Motor neuron (in vitro differentiated cells): ENCODE measurements at regions not wholly inside any gene's neighbourhood (a gene's known extent, or its start where the extent isn't known, plus 50 kb on each side); places are given as distances from the start of the nearest gene placed in this dataset.
"Not testable (repeated sequence)": the region's sequence is repeated elsewhere in the genome, so short reads cannot be mapped to it uniquely, and the experiment has no call there.

Source experiments
- ATAC-seq, 8 experiments: fragments of 200-7000 bp; cut with Tn5 transposase; replicated peaks in 6 of 8; 2 replicates each; pipeline ENCODE4 v1.8.0; 2021; ENCODE audit warnings: mild to moderate bottlenecking in 8 of 8, moderate library complexity in 8 of 8
- H3K27ac ChIP-seq, 2 donors: fragments of 250-450 bp; sonication (Bioruptor Pico); 2 replicates each; pipeline ENCODE4 v1.9.0; 2021; ENCODE audit warnings: antibody characterized with exemption in 2 of 2, mild to moderate bottlenecking in 2 of 2, moderate library complexity in 1 of 2
- H3K4me1 ChIP-seq, 2 donors: fragments of 250-450 bp; sonication (Bioruptor Pico); replicated peaks in 1 of 2; 2 replicates each; pipeline ENCODE4 v1.6.1; 2021; ENCODE audit warnings: antibody characterized with exemption in 2 of 2, mild to moderate bottlenecking in 2 of 2, moderate library complexity in 1 of 2
- H3K4me3 ChIP-seq, 5 donors: fragments of 250-450 bp; sonication (Bioruptor Pico); 2 replicates each; pipeline ENCODE4 v1.9.0; 2021; ENCODE audit warnings: antibody characterized with exemption in 5 of 5, mild to moderate bottlenecking in 5 of 5, moderate library complexity in 4 of 5
- WGBS, 10 experiments: fragments of 450-650 bp; shearing (Covaris generic); methylation state at CpG; one replicate each; pipeline ENCODE4 v1.0.0; 2022; 5-methylcytosine and 5-hydroxymethylcytosine counted together
- in situ Hi-C, 9 experiments: fragments of 400-800 bp; cut with MboI; loops; one replicate each; pipeline ENCODE4 v1.15.0; 2021; ENCODE audit warnings: low sequenced_read_pairs in 9 of 9, low pct_unique_long_range_greater_than_20kb in 2 of 9; ENCODE audit not compliant: unreplicated experiment in 9 of 9

- H3K4me1 ChIP-seq, result no peaks in the 10 kb centered on the region
- no peak overlapping the region for H3K4me3 ChIP-seq
- no peak overlapping the region for H3K27ac ChIP-seq
- WGBS, 10 experiments, result 0 to 100% (median 38%) methylated on average over 1 of the region's 1 CpG; no CpG with 5 or more reads in 2 of the 10 experiments
- in situ Hi-C loops, result no loop called here
- ATAC-seq, result no peak
Observed at GRCh38 chr12:87464565-87464964, 564.6 kb downstream of the C12orf50 start.

- no peak overlapping the region for H3K4me3 ChIP-seq
- H3K4me1 ChIP-seq, result no peaks in the 10 kb centered on the region
- in situ Hi-C loops, result no loop called here
- WGBS, 10 experiments, result 15 to 100% (median 96%) methylated on average over 1 to 4 of the region's 4 CpGs; no CpG with 5 or more reads in 1 of the 10 experiments
- ATAC-seq, result no peak
- H3K27ac ChIP-seq, result no peak overlapping the region
Observed at GRCh38 chr12:87444039-87444438, 585.2 kb downstream of the C12orf50 start.

- Histone ChIP-seq H3K4me1 (no peaks in the 10 kb centered on the region), H3K27ac (no peak overlapping the region), H3K4me3 (no peak overlapping the region)
- 0 to 89% (median 64%) methylated on average over 1 to 3 of the region's 3 CpGs; no CpG with 5 or more reads in 1 of the 10 experiments for WGBS, 10 experiments
- no peak for ATAC-seq
- in situ Hi-C loops, result no loop called here
Observed at GRCh38 chr12:87441511-87441910, 587.7 kb downstream of the C12orf50 start.

GRCh38 chr12:87439990-87440827, 589.0 kb downstream of the C12orf50 start:
- WGBS, 10 experiments, result 0 to 29% (median 0%) methylated on average over 1 to 2 of the region's 2 CpGs; no CpG with 5 or more reads in 2 of the 10 experiments
- in situ Hi-C loops, result no loop called here
- Histone ChIP-seq H3K27ac (no peak overlapping the region), H3K4me3 (no peak overlapping the region), H3K4me1 (no peaks in the 10 kb centered on the region)
- ATAC-seq, result peak in 7 of 8 experiments; percentile 82 to 97 (median 89)

- H3K4me1 ChIP-seq, result no peaks in the 10 kb centered on the region
- H3K27ac ChIP-seq, result no peak overlapping the region
- no peak for ATAC-seq
- H3K4me3 ChIP-seq, result no peak overlapping the region
- in situ Hi-C loops, result no loop called here
Observed at GRCh38 chr12:87430444-87430843, 598.8 kb downstream of the C12orf50 start.

- in situ Hi-C loops, result no loop called here
- ATAC-seq, result peak in 2 of 8 experiments; percentile 67 to 93
- 20 to 100% (median 75%) methylated on average over 1 of the region's 1 CpG; no CpG with 5 or more reads in 5 of the 10 experiments for WGBS, 10 experiments
- H3K4me1 ChIP-seq, result no peaks in the 10 kb centered on the region
- H3K4me3 ChIP-seq, result no peak overlapping the region
- no peak overlapping the region for H3K27ac ChIP-seq
Observed at GRCh38 chr12:87428701-87429277, 600.4 kb downstream of the C12orf50 start.

GRCh38 chr12:87427770-87428169, 601.4 kb downstream of the C12orf50 start:
- 33 to 100% (median 94%) methylated on average over 1 of the region's 1 CpG; no CpG with 5 or more reads in 2 of the 10 experiments for WGBS, 10 experiments

GRCh38 chr12:87425942-87426554, 603.2 kb downstream of the C12orf50 start:
- in situ Hi-C loops, result no loop called here
- Histone ChIP-seq H3K27ac (no peak overlapping the region), H3K4me3 (no peak overlapping the region), H3K4me1 (no peaks in the 10 kb centered on the region)
- WGBS, 10 experiments, result 11 to 100% (median 38%) methylated on average over 1 to 2 of the region's 2 CpGs; no CpG with 5 or more reads in 1 of the 10 experiments
- no peak for ATAC-seq

More at GRCh38 chr12:87427770-87428169, 601.4 kb downstream of the C12orf50 start:
- in situ Hi-C loops, result no loop called here
- peak in 1 of 8 experiments; percentile 62 for ATAC-seq
- no peak overlapping the region for H3K4me3 ChIP-seq
- no peak overlapping the region for H3K27ac ChIP-seq
- H3K4me1 ChIP-seq, result no peaks in the 10 kb centered on the region

GRCh38 chr12:87421233-87421632, 608.0 kb downstream of the C12orf50 start:
- ATAC-seq, H3K27ac ChIP-seq, H3K4me3 ChIP-seq, in situ Hi-C loops, H3K4me1 ChIP-seq: not testable (repeated sequence)
- WGBS, 10 experiments, result 17 to 100% (median 92%) methylated on average over 1 to 2 of the region's 2 CpGs; no CpG with 5 or more reads in 5 of the 10 experiments

GRCh38 chr12:87413784-87414183, 615.4 kb downstream of the C12orf50 start:
- WGBS, 10 experiments, result 0 to 100% (median 52%) methylated on average over 1 to 2 of the region's 2 CpGs; no CpG with 5 or more reads in 2 of the 10 experiments
- ATAC-seq, result no peak
- in situ Hi-C loops, result no loop called here
- Histone ChIP-seq H3K4me1 (no peaks in the 10 kb centered on the region), H3K4me3 (no peak overlapping the region), H3K27ac (no peak overlapping the region)

GRCh38 chr12:87406926-87407325, 622.3 kb downstream of the C12orf50 start:
- H3K4me3 ChIP-seq, result no peak overlapping the region
- ATAC-seq, result no peak
- in situ Hi-C loops, result no loop called here
- 0 to 100% (median 80%) methylated on average over 1 of the region's 1 CpG; no CpG with 5 or more reads in 1 of the 10 experiments for WGBS, 10 experiments
- no peak overlapping the region for H3K27ac ChIP-seq
- H3K4me1 ChIP-seq, result no peaks in the 10 kb centered on the region

GRCh38 chr12:87405918-87406317, 623.3 kb downstream of the C12orf50 start:
- ATAC-seq, result no peak
- Histone ChIP-seq H3K4me1 (no peaks in the 10 kb centered on the region), H3K27ac (no peak overlapping the region), H3K4me3 (no peak overlapping the region)
- in situ Hi-C loops, result no loop called here

- H3K4me3 ChIP-seq, H3K4me1 ChIP-seq, H3K27ac ChIP-seq, in situ Hi-C loops, ATAC-seq: not testable (repeated sequence)
- WGBS, 10 experiments, result 90 to 100% methylated on average over 1 to 2 of the region's 4 CpGs; no CpG with 5 or more reads in 8 of the 10 experiments
Observed at GRCh38 chr12:87394168-87394567, 635.0 kb downstream of the C12orf50 start.
